ENCODE measurements at regions not wholly inside any gene's neighbourhood (a gene's known extent, or its start where the extent isn't known, plus 50 kb on each side); places are given as distances from the start of the nearest gene placed in this dataset.

GRCh38 chr12:84791444-84791843 lies 121.2 kb downstream of the SLC6A15 start:
- DNase-seq (ENCODE audit: extremely low read depth, low read depth), result no peak
- H3K4me3 ChIP-seq (replicated peaks; ENCODE audit: low read depth, low read length), result no peak overlapping the region
- no peak for TF ChIP-seq CTCF (IDR thresholded peaks at IDR 0.05; ENCODE audit: low read depth, low read length, missing control alignments)

GRCh38 chr12:84789184-84789583 lies 123.4 kb downstream of the SLC6A15 start:
- no peak for TF ChIP-seq CTCF (IDR thresholded peaks at IDR 0.05; ENCODE audit: low read depth, low read length, missing control alignments)
- no peak overlapping the region for H3K4me3 ChIP-seq (replicated peaks; ENCODE audit: low read depth, low read length)
- no peak for DNase-seq (ENCODE audit: extremely low read depth, low read depth)

- no peak for DNase-seq (ENCODE audit: extremely low read depth, low read depth)
- no peak for TF ChIP-seq CTCF (IDR thresholded peaks at IDR 0.05; ENCODE audit: low read depth, low read length, missing control alignments)
- no peak overlapping the region for H3K4me3 ChIP-seq (replicated peaks; ENCODE audit: low read depth, low read length)
These were observed 125.3 kb downstream of the SLC6A15 start for GRCh38 chr12:84787253-84787652.

GRCh38 chr12:84786622-84787021 lies 126.0 kb downstream of the SLC6A15 start:
- no peak overlapping the region for H3K4me3 ChIP-seq (replicated peaks; ENCODE audit: low read depth, low read length)
- no peak for TF ChIP-seq CTCF (IDR thresholded peaks at IDR 0.05; ENCODE audit: low read depth, low read length, missing control alignments)
- no peak for DNase-seq (ENCODE audit: extremely low read depth, low read depth)

- H3K4me3 ChIP-seq (replicated peaks; ENCODE audit: low read depth, low read length), result no peak overlapping the region
- TF ChIP-seq CTCF (IDR thresholded peaks at IDR 0.05; ENCODE audit: low read depth, low read length, missing control alignments), result no peak
- no peak for DNase-seq (ENCODE audit: extremely low read depth, low read depth)
These were observed 126.6 kb downstream of the SLC6A15 start for GRCh38 chr12:84785951-84786350.

- no peak for DNase-seq (ENCODE audit: extremely low read depth, low read depth)
- H3K4me3 ChIP-seq (replicated peaks; ENCODE audit: low read depth, low read length), result no peak overlapping the region
- TF ChIP-seq CTCF (IDR thresholded peaks at IDR 0.05; ENCODE audit: low read depth, low read length, missing control alignments), result no peak
These were observed 127.3 kb downstream of the SLC6A15 start for GRCh38 chr12:84785281-84785680.

- no peak overlapping the region for H3K4me3 ChIP-seq (replicated peaks; ENCODE audit: low read depth, low read length)
- DNase-seq (ENCODE audit: extremely low read depth, low read depth), result no peak
- TF ChIP-seq CTCF (IDR thresholded peaks at IDR 0.05; ENCODE audit: low read depth, low read length, missing control alignments), result no peak
These were observed 133.4 kb downstream of the SLC6A15 start for GRCh38 chr12:84779169-84779568.
